ENCODE measurements at regions not wholly inside any gene's neighbourhood (a gene's known extent, or its start where the extent isn't known, plus 50 kb on each side); places are given as distances from the start of the nearest gene placed in this dataset.

- CTCF ChIA-PET, result no interaction called here
- Mint-ChIP-seq H3K36me3 (peaks cover 0 to 11% (median 0%) of the 10 kb centered on the region in 5 donors), H3K4me3 (no peak overlapping the region)
Observed at GRCh38 chr13:50244713-50245574, 229.7 kb downstream of the KCNRG start.

GRCh38 chr13:50247223-50247622 lies 232.0 kb downstream of the KCNRG start:
- Histone ChIP-seq H3K4me1 (ENCODE audit: control insufficient read depth in 2 of 2, insufficient read depth in 2 of 2, low read length in 2 of 2) (peaks cover 0 to 19% of the 10 kb centered on the region in 2 donors), H3K36me3 (ENCODE audit: control insufficient read depth in 2 of 3, insufficient read depth in 3 of 3, low read length in 3 of 3) (no peaks in the 10 kb centered on the region), H3K27ac (ENCODE audit: low read depth, low read length) (no peak overlapping the region), H3K9me3 (ENCODE audit: control insufficient read depth in 2 of 3, low read length in 3 of 3) (no peaks in the 10 kb centered on the region), H3K4me3 (ENCODE audit: low read length) (no peak overlapping the region), H3K27me3 (ENCODE audit: control insufficient read depth in 2 of 2, insufficient read depth in 2 of 2, low read length in 2 of 2) (no peaks in the 10 kb centered on the region)
- no peak for ATAC-seq
- ChIA-PET CTCF (no interaction called here), POLR2A (no interaction called here)
- peaks cover 0 to 45% (median 0%) of the 10 kb centered on the region in 5 donors for H3K27me3 Mint-ChIP-seq
- peaks cover 0 to 11% (median 0%) of the 10 kb centered on the region in 5 donors for H3K36me3 Mint-ChIP-seq
- no peak overlapping the region for H3K27ac Mint-ChIP-seq
- no peak overlapping the region for H3K4me3 Mint-ChIP-seq
- H3K9me3 Mint-ChIP-seq, result peaks cover 0 to 11% (median 0%) of the 10 kb centered on the region in 11 donors
- no peak for DNase-seq
- H3K4me1 Mint-ChIP-seq, result peaks cover 0 to 29% (median 5%) of the 10 kb centered on the region in 7 donors
- intact Hi-C loops (cut with micrococcal nuclease), result no loop called here

More at GRCh38 chr13:50244713-50245574, 229.7 kb downstream of the KCNRG start:
- Histone ChIP-seq H3K36me3 (ENCODE audit: control insufficient read depth in 2 of 3, insufficient read depth in 3 of 3, low read length in 3 of 3) (no peaks in the 10 kb centered on the region), H3K4me1 (ENCODE audit: control insufficient read depth in 2 of 2, insufficient read depth in 2 of 2, low read length in 2 of 2) (peaks cover 0 to 19% of the 10 kb centered on the region in 2 donors), H3K9me3 (ENCODE audit: control insufficient read depth in 2 of 3, low read length in 3 of 3) (no peaks in the 10 kb centered on the region), H3K4me3 (ENCODE audit: low read length) (no peak overlapping the region), H3K27me3 (ENCODE audit: control insufficient read depth in 2 of 2, insufficient read depth in 2 of 2, low read length in 2 of 2) (no peaks in the 10 kb centered on the region), H3K27ac (ENCODE audit: low read depth, low read length) (no peak overlapping the region)
- POLR2A ChIA-PET, result no interaction called here
- intact Hi-C loops (cut with micrococcal nuclease), result loop anchor here in 1 of 2 donors (1.0 kb wide), 1 partner anchor 8 kb away; no protein-coding TSS in a partner anchor
- Mint-ChIP-seq H3K27ac (peak overlapping the region in 1 of 9 donors; percentile 67), H3K9me3 (peaks cover 0 to 10% (median 0%) of the 10 kb centered on the region in 11 donors), H3K27me3 (peaks cover 0 to 43% (median 0%) of the 10 kb centered on the region in 5 donors), H3K4me1 (peaks cover 0 to 31% (median 5%) of the 10 kb centered on the region in 7 donors)
- ATAC-seq (peak; percentile 70), DNase-seq (peak in 1 of 9 donors; percentile 53)

- peak overlapping the region in 1 of 10 donors; percentile 7 for H3K4me3 Mint-ChIP-seq
- H3K27ac Mint-ChIP-seq, result no peak overlapping the region
- Histone ChIP-seq H3K4me3 (ENCODE audit: low read length) (no peak overlapping the region), H3K27me3 (ENCODE audit: control insufficient read depth in 2 of 2, insufficient read depth in 2 of 2, low read length in 2 of 2) (no peaks in the 10 kb centered on the region), H3K9me3 (ENCODE audit: control insufficient read depth in 2 of 3, low read length in 3 of 3) (no peaks in the 10 kb centered on the region), H3K4me1 (ENCODE audit: control insufficient read depth in 2 of 2, insufficient read depth in 2 of 2, low read length in 2 of 2) (peaks cover 0 to 19% of the 10 kb centered on the region in 2 donors), H3K27ac (ENCODE audit: low read depth, low read length) (no peak overlapping the region), H3K36me3 (ENCODE audit: control insufficient read depth in 2 of 3, insufficient read depth in 3 of 3, low read length in 3 of 3) (no peaks in the 10 kb centered on the region)
- intact Hi-C loops (cut with micrococcal nuclease), result no loop called here
- ChIA-PET POLR2A (no interaction called here), CTCF (no interaction called here)
- H3K36me3 Mint-ChIP-seq, result peaks cover 0 to 14% (median 0%) of the 10 kb centered on the region in 5 donors
- ATAC-seq (peak; percentile 32), DNase-seq (no peak)
- peaks cover 0 to 29% (median 5%) of the 10 kb centered on the region in 7 donors for H3K4me1 Mint-ChIP-seq
- H3K9me3 Mint-ChIP-seq, result peaks cover 0 to 15% (median 0%) of the 10 kb centered on the region in 11 donors
- peaks cover 0 to 52% (median 0%) of the 10 kb centered on the region in 5 donors for H3K27me3 Mint-ChIP-seq
Observed at GRCh38 chr13:50248516-50249143, 233.4 kb downstream of the KCNRG start.

- no peak overlapping the region for H3K4me3 Mint-ChIP-seq
- H3K4me1 ChIP-seq (ENCODE audit: control insufficient read depth in 2 of 2, insufficient read depth in 2 of 2, low read length in 2 of 2), result peaks cover 0 to 17% of the 10 kb centered on the region in 2 donors
- H3K27me3 ChIP-seq (ENCODE audit: control insufficient read depth in 2 of 2, insufficient read depth in 2 of 2, low read length in 2 of 2), result no peaks in the 10 kb centered on the region
- no peak overlapping the region for H3K4me3 ChIP-seq (ENCODE audit: low read length)
- intact Hi-C loops (cut with micrococcal nuclease), result no loop called here
- ATAC-seq, result no peak
- ChIA-PET CTCF (no interaction called here), POLR2A (no interaction called here)
- peaks cover 0 to 14% (median 0%) of the 10 kb centered on the region in 5 donors for H3K36me3 Mint-ChIP-seq
- H3K27ac Mint-ChIP-seq, result no peak overlapping the region
- peaks cover 0 to 15% (median 0%) of the 10 kb centered on the region in 11 donors for H3K9me3 Mint-ChIP-seq
- H3K27ac ChIP-seq (ENCODE audit: low read depth, low read length), result no peak overlapping the region
- H3K27me3 Mint-ChIP-seq, result peaks cover 0 to 53% (median 0%) of the 10 kb centered on the region in 5 donors
- peaks cover 0 to 27% (median 5%) of the 10 kb centered on the region in 7 donors for H3K4me1 Mint-ChIP-seq
- no peak for DNase-seq
- H3K9me3 ChIP-seq (ENCODE audit: control insufficient read depth in 2 of 3, low read length in 3 of 3), result no peaks in the 10 kb centered on the region
- no peaks in the 10 kb centered on the region for H3K36me3 ChIP-seq (ENCODE audit: control insufficient read depth in 2 of 3, insufficient read depth in 3 of 3, low read length in 3 of 3)
Observed at GRCh38 chr13:50249144-50249521, 233.9 kb downstream of the KCNRG start.

- ATAC-seq (peak; percentile 55), DNase-seq (no peak)
- no peak overlapping the region for H3K4me3 ChIP-seq (ENCODE audit: low read length)
- peaks cover 0 to 17% of the 10 kb centered on the region in 2 donors for H3K4me1 ChIP-seq (ENCODE audit: control insufficient read depth in 2 of 2, insufficient read depth in 2 of 2, low read length in 2 of 2)
- no peaks in the 10 kb centered on the region for H3K9me3 ChIP-seq (ENCODE audit: control insufficient read depth in 2 of 3, low read length in 3 of 3)
- no peaks in the 10 kb centered on the region for H3K27me3 ChIP-seq (ENCODE audit: control insufficient read depth in 2 of 2, insufficient read depth in 2 of 2, low read length in 2 of 2)
- CTCF ChIA-PET, result no interaction called here
- intact Hi-C loops (cut with micrococcal nuclease), result no loop called here
- Mint-ChIP-seq H3K36me3 (peaks cover 0 to 14% (median 0%) of the 10 kb centered on the region in 5 donors), H3K27me3 (peaks cover 0 to 55% (median 0%) of the 10 kb centered on the region in 5 donors), H3K4me1 (peaks cover 0 to 17% (median 8%) of the 10 kb centered on the region in 7 donors), H3K27ac (no peak overlapping the region), H3K4me3 (no peak overlapping the region), H3K9me3 (peaks cover 0 to 15% (median 0%) of the 10 kb centered on the region in 11 donors)
- no peaks in the 10 kb centered on the region for H3K36me3 ChIP-seq (ENCODE audit: control insufficient read depth in 2 of 3, insufficient read depth in 3 of 3, low read length in 3 of 3)
- no peak overlapping the region for H3K27ac ChIP-seq (ENCODE audit: low read depth, low read length)
- POLR2A ChIA-PET, result interaction anchor here (0.7 kb wide), 1 partner anchor 125 kb away, joined by 3 read pairs; no protein-coding TSS in a partner anchor
Observed at GRCh38 chr13:50250401-50250800, 235.2 kb downstream of the KCNRG start.

- Histone ChIP-seq H3K4me1 (ENCODE audit: control insufficient read depth in 2 of 2, insufficient read depth in 2 of 2, low read length in 2 of 2) (peaks cover 0 to 22% of the 10 kb centered on the region in 2 donors), H3K9me3 (ENCODE audit: control insufficient read depth in 2 of 3, low read length in 3 of 3) (no peaks in the 10 kb centered on the region), H3K36me3 (ENCODE audit: control insufficient read depth in 2 of 3, insufficient read depth in 3 of 3, low read length in 3 of 3) (no peaks in the 10 kb centered on the region), H3K27me3 (ENCODE audit: control insufficient read depth in 2 of 2, insufficient read depth in 2 of 2, low read length in 2 of 2) (no peaks in the 10 kb centered on the region), H3K4me3 (ENCODE audit: low read length) (no peak overlapping the region), H3K27ac (ENCODE audit: low read depth, low read length) (no peak overlapping the region)
- Mint-ChIP-seq H3K27me3 (peaks cover 0 to 74% (median 0%) of the 10 kb centered on the region in 5 donors), H3K9me3 (peaks cover 0 to 11% (median 0%) of the 10 kb centered on the region in 11 donors), H3K27ac (peak overlapping the region in 1 of 9 donors; percentile 24), H3K36me3 (peaks cover 0 to 5% (median 0%) of the 10 kb centered on the region in 5 donors), H3K4me1 (peaks cover 9 to 29% (median 21%) of the 10 kb centered on the region in 7 donors), H3K4me3 (peak overlapping the region in 1 of 10 donors; percentile 26)
- POLR2A ChIA-PET, result no interaction called here
- DNase-seq (no peak), ATAC-seq (peak; percentile 65)
- intact Hi-C loops (cut with micrococcal nuclease), result loop anchor here in 1 of 2 donors (2.0 kb wide), 1 partner anchor 19 kb away; no protein-coding TSS in a partner anchor
- CTCF ChIA-PET, result interaction anchor here (0.7 kb wide), 2 partner anchors 16 to 657 kb away, joined by 3 to 4 read pairs; no protein-coding TSS in a partner anchor
Observed at GRCh38 chr13:50255639-50256038, 240.4 kb downstream of the KCNRG start.

Measured in naive thymus-derived CD4-positive, alpha-beta T cell (primary cell).